Skeletal muscle cell (primary cell): ENCODE measurements at regions not wholly inside any gene's neighbourhood (a gene's known extent, or its start where the extent isn't known, plus 50 kb on each side); places are given as distances from the start of the nearest gene placed in this dataset.

Experiments used
- DNase-seq: peaks from one replicate; pipeline ENCODE4 v3.0.0-alpha.2; 2010; ENCODE audit warnings: low read depth
- H3K4me3 ChIP-seq: 2 replicates; pipeline ENCODE4 v1.5.1; 2011; ENCODE audit warnings: low read depth, mild to moderate bottlenecking, control low read depth, low read length, moderate library complexity

GRCh38 chr5:54610197-54610944 is 92.8 kb downstream of the SNX18 start:
- no peak overlapping the region for H3K4me3 ChIP-seq
- no peak for DNase-seq

- no peak overlapping the region for H3K4me3 ChIP-seq
- DNase-seq = no peak
Observed at GRCh38 chr5:54608423-54609085, 91.0 kb downstream of the SNX18 start.

- no peak for DNase-seq
- H3K4me3 ChIP-seq = no peak overlapping the region
Observed at GRCh38 chr5:54607006-54607405, 89.4 kb downstream of the SNX18 start.

GRCh38 chr5:54603372-54603771 is 85.8 kb downstream of the SNX18 start:
- no peak overlapping the region for H3K4me3 ChIP-seq
- peak; percentile 36 for DNase-seq

GRCh38 chr5:54602475-54602874 is 84.9 kb downstream of the SNX18 start:
- DNase-seq = no peak
- no peak overlapping the region for H3K4me3 ChIP-seq

GRCh38 chr5:54601411-54602230 is 84.1 kb downstream of the SNX18 start:
- DNase-seq = no peak
- H3K4me3 ChIP-seq = no peak overlapping the region
